ACC112 (cell line): ENCODE measurements at regions not wholly inside any gene's neighbourhood (a gene's known extent, or its start where the extent isn't known, plus 50 kb on each side); places are given as distances from the start of the nearest gene placed in this dataset.

ENCODE experiments used
- H2AFZ ChIP-seq: fragments of 200-600 bp; sonication (generic); one replicate; pipeline ENCODE4 v1.6.0; 2017; ENCODE audit warnings: antibody characterized with exemption, low read length; ENCODE audit not compliant: unreplicated experiment
- H3K27ac ChIP-seq: fragments of 200-600 bp; sonication (generic); 2 replicates; pipeline ENCODE4 v1.5.1; 2014; ENCODE audit warnings: low read depth, mild to moderate bottlenecking, antibody characterized with exemption, low read length, moderate library complexity
- H3K27me3 ChIP-seq: fragments of 200-600 bp; sonication (generic); 2 replicates; pipeline ENCODE4 v1.6.1; 2014; ENCODE audit warnings: mild to moderate bottlenecking, antibody characterized with exemption, low read length, moderate library complexity, mixed read lengths; ENCODE audit not compliant: insufficient read depth
- H3K36me3 ChIP-seq: fragments of 200-600 bp; sonication (generic); 2 replicates; pipeline ENCODE4 v1.6.1; 2016; ENCODE audit warnings: mild to moderate bottlenecking, antibody characterized with exemption, low read length, moderate library complexity, mixed read lengths; ENCODE audit not compliant: insufficient read depth
- H3K4me1 ChIP-seq: fragments of 200-600 bp; sonication (generic); one replicate; pipeline ENCODE4 v1.6.1; 2016; ENCODE audit warnings: low read length, mixed read lengths; ENCODE audit not compliant: insufficient read depth, unreplicated experiment, control insufficient read depth
- H3K4me3 ChIP-seq: fragments of 200-600 bp; sonication (generic); 2 replicates; pipeline ENCODE4 v1.5.1; 2014; ENCODE audit warnings: mild to moderate bottlenecking, low read depth, low read length
- H3K79me2 ChIP-seq: fragments of 200-600 bp; sonication (generic); one replicate; pipeline ENCODE4 v1.6.0; 2016; ENCODE audit warnings: low read length; ENCODE audit not compliant: control insufficient read depth, unreplicated experiment, insufficient read depth

- H3K27me3 ChIP-seq = no peaks in the 10 kb centered on the region
- H3K79me2 ChIP-seq = no peaks in the 10 kb centered on the region
- no peak overlapping the region for H3K27ac ChIP-seq
- H3K36me3 ChIP-seq = no peaks in the 10 kb centered on the region
- peaks cover 10% of the 10 kb centered on the region for H3K4me1 ChIP-seq
- no peak overlapping the region for H3K4me3 ChIP-seq
- H2AFZ ChIP-seq = no peak overlapping the region
These were observed 55.8 kb upstream of the CDH6 start for GRCh38 chr5:31137676-31138075.

DNA sequence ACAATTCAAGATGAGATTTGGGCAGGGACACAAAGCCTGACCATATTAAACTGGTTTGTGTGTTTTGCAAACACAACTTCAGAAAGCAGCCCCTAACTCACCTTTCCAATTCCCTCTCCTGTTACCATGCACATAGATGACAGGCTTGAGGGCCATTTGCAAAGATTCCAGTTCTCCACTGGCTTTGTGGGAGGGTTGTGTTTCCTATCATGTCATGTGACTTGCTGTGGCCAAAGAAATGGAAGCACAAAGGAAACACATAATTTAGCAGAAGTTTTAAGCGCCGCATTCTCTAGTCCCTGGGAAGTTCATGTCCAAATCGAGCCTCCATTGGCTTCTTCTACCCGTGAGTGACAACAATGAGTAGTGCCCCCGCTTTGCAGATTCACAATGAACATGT, 57.9 kb upstream of the CDH6 start:
- Histone ChIP-seq H3K27me3 (no peaks in the 10 kb centered on the region), H3K27ac (no peak overlapping the region), H3K79me2 (no peaks in the 10 kb centered on the region), H3K4me3 (no peak overlapping the region), H3K36me3 (no peaks in the 10 kb centered on the region), H3K4me1 (peaks cover 10% of the 10 kb centered on the region), H2AFZ (no peak overlapping the region)

- H3K4me3 ChIP-seq = no peak overlapping the region
- no peaks in the 10 kb centered on the region for H3K36me3 ChIP-seq
- H3K79me2 ChIP-seq = no peaks in the 10 kb centered on the region
- no peak overlapping the region for H3K27ac ChIP-seq
- no peaks in the 10 kb centered on the region for H3K27me3 ChIP-seq
- peaks cover 10% of the 10 kb centered on the region for H3K4me1 ChIP-seq
- H2AFZ ChIP-seq = no peak overlapping the region
These were observed 60.0 kb upstream of the CDH6 start for GRCh38 chr5:31133488-31133887.

- Histone ChIP-seq H2AFZ (no peak overlapping the region), H3K4me1 (peaks cover 10% of the 10 kb centered on the region), H3K79me2 (no peaks in the 10 kb centered on the region), H3K27ac (no peak overlapping the region), H3K36me3 (no peaks in the 10 kb centered on the region), H3K27me3 (no peaks in the 10 kb centered on the region), H3K4me3 (no peak overlapping the region)
These were observed 62.0 kb upstream of the CDH6 start for GRCh38 chr5:31131381-31131891.

GRCh38 chr5:31130676-31131075, 62.8 kb upstream of the CDH6 start:
- Histone ChIP-seq H3K4me3 (no peak overlapping the region), H3K36me3 (no peaks in the 10 kb centered on the region), H3K4me1 (peaks cover 10% of the 10 kb centered on the region), H3K27ac (no peak overlapping the region), H2AFZ (no peak overlapping the region), H3K27me3 (no peaks in the 10 kb centered on the region), H3K79me2 (no peaks in the 10 kb centered on the region)

DNA sequence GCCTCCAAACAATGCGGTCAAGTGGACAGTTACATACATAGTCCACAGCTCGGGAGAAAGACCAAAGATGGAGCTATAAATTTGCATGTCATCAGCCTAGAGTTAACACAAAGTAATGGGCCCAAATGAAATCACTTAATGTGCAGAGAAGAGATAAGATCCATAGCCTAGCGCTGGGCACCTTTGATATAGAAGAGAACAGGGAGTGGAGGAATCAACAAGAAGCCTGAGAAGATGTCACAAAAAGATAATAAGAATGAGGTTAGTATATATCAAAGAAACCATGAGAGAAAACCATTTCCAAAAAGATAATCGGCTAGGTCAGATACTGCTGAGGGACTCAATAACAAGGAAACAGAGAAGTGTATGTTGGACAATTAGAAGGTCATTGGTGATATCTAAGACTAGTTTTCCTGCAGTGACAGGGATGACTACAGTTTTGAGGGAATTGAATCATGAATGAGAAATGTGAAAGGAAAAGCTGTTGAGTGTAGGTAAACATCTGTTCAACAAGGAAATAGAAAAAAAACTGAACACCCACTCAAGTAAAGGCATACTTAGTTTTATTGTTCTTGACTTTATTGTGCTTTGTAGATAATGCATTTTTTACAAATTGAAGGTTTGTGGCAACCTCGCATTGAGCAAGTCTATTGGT, 68.7 kb upstream of the CDH6 start:
- Histone ChIP-seq H3K27ac (no peak overlapping the region), H3K36me3 (no peaks in the 10 kb centered on the region), H3K79me2 (no peaks in the 10 kb centered on the region), H3K27me3 (no peaks in the 10 kb centered on the region), H3K4me1 (peaks cover 4% of the 10 kb centered on the region), H3K4me3 (no peak overlapping the region), H2AFZ (no peak overlapping the region)

GRCh38 chr5:31124026-31124425, 69.5 kb upstream of the CDH6 start:
- H3K27ac ChIP-seq = no peak overlapping the region
- H3K27me3 ChIP-seq = no peaks in the 10 kb centered on the region
- no peak overlapping the region for H2AFZ ChIP-seq
- H3K4me3 ChIP-seq = no peak overlapping the region
- peaks cover 4% of the 10 kb centered on the region for H3K4me1 ChIP-seq
- no peaks in the 10 kb centered on the region for H3K36me3 ChIP-seq
- no peaks in the 10 kb centered on the region for H3K79me2 ChIP-seq

DNA sequence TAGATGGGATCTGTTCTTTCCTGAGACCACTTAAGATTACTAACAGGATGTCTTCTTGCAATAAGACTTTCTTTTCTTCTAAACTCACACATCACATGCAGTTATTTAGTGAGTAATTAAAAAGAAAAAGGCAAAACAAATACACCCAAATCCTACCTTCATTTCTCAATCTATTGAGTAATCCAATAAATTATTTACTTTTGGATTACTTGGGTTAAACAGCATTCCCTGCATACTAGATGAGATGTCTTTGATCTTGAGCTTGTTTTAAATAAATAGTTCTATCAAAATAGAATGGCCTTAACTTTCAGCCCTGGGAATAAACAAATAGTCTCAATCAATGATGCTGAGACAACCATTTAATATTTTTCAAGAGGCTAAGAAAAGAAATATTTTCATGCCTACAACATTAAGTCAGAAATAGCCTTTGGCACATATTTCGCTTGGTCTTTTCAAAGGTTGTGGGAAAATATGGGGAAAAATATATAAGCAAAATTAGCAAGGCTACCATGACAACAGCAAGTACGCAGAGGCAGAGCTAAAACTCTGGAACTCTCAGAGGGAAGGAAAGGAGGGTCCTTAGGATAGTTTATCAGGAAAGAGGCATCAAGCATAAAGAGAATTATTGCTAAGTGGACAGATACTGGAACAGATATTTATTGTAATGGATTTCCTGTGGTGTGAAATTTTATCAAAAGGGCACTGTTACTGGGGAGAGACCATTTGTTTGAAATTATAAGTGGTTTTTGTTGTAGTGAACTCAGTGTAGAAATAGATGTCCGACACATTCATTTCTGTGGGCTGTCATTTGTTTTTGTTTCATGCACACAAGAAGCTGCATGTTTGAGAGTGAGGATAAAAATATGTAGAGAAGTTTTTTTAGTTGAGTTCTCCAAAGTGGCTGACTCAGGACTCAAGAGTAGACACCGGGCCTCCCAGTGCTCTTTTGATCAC, 70.2 kb upstream of the CDH6 start:
- Histone ChIP-seq H3K4me3 (no peak overlapping the region), H3K79me2 (no peaks in the 10 kb centered on the region), H3K36me3 (no peaks in the 10 kb centered on the region), H3K27me3 (no peaks in the 10 kb centered on the region), H3K27ac (no peak overlapping the region), H3K4me1 (peaks cover 4% of the 10 kb centered on the region), H2AFZ (no peak overlapping the region)

DNA sequence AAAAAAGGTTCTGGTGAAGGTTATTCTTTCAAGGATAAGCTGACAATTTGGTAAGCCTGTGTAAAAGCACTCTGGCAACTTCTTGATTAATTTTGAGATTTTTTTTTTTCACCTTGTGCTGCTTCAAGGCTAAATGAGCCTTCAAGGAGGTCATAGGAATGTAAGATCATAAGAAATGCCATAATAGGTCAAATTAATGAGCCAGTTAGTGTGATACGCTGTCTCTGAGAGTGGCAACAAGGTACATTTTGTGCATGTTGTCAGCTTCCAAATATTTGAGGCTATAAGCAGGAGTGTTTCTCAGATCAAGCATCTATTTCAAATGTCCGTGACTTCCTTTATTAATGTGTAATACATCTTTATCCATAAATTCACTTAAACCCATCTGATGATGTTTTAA, 72.3 kb upstream of the CDH6 start:
- H3K4me3 ChIP-seq = no peak overlapping the region
- H3K79me2 ChIP-seq = no peaks in the 10 kb centered on the region
- H3K4me1 ChIP-seq = peaks cover 4% of the 10 kb centered on the region
- H3K36me3 ChIP-seq = no peaks in the 10 kb centered on the region
- H3K27me3 ChIP-seq = no peaks in the 10 kb centered on the region
- no peak overlapping the region for H2AFZ ChIP-seq
- no peak overlapping the region for H3K27ac ChIP-seq

GRCh38 chr5:31120642-31120948, 72.9 kb upstream of the CDH6 start:
- H2AFZ ChIP-seq = no peak overlapping the region
- H3K27me3 ChIP-seq = no peaks in the 10 kb centered on the region
- no peaks in the 10 kb centered on the region for H3K79me2 ChIP-seq
- H3K4me1 ChIP-seq = peaks cover 4% of the 10 kb centered on the region
- H3K27ac ChIP-seq = no peak overlapping the region
- H3K4me3 ChIP-seq = no peak overlapping the region
- no peaks in the 10 kb centered on the region for H3K36me3 ChIP-seq
